G401.6 (cell line): ENCODE measurements at regions not wholly inside any gene's neighbourhood (a gene's known extent, or its start where the extent isn't known, plus 50 kb on each side); places are given as distances from the start of the nearest gene placed in this dataset.

Experiments
- FAIRE-seq: peaks from 2 replicates; lab custom pipeline; 2012; peaks lifted over from hg19 to GRCh38; lab: Jason Lieb, UNC

- FAIRE-seq: no peak
Measured at GRCh38 chr10:110355141-110355831, 50.6 kb upstream of the SMNDC1 start.

- FAIRE-seq: no peak
Measured at GRCh38 chr10:110355922-110356627, 51.4 kb upstream of the SMNDC1 start.

DNA sequence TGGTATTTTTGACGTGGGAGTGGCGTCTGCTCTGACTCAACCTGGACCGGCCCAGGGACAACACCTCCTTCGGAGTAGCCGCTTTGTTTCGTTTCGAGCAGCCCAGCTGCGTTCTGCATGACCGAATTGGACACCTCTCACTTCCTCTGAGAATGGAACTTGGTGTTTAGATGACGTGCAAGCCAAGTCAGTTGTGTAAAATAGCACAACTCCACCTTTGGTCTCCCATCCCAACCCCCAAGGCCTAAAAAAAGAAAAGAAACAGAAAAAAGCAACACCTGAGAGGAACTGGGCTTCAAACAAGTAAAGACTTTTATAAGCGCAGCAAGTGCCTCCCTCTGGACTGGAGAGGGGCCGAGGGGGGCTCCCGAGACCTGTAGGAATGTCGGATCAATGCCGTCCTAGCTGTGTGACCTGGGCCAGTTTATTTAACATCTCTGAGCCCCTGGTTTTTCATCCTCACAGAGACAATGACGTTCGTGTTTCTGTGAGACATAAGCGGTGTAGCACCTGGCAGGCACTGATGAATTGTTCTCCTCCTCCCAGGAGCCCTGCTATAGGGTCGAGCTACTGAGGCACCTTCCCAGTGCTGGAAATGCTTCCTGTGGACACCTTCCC, 52.0 kb upstream of the SMNDC1 start:
- FAIRE-seq: no peak

DNA sequence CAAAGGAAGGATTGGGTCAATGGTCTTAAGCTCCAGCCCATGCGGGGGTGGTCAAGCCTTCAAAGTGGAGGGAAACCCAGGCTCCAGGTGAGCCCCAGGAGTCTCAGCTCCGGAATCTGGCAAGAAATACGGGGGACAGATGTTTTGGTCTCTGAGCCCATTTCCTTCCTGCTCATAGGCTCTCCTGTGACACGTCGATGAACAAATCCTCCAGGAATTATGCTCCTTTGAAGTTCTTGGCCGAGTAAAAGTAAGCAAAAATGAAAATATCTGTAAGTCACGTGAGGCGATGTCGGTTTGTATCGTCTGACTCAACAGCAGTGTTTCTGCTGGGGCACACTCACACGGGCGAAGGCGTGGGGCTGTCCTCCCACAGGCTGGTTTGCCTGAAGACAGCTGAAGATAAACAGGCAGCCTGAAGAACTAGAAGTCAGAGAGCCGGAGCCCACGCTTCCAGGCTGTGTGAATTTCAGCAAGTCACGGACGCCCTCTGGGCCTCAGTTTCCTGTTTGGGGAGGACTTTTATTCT, 52.6 kb upstream of the SMNDC1 start:
- no peak for FAIRE-seq

DNA sequence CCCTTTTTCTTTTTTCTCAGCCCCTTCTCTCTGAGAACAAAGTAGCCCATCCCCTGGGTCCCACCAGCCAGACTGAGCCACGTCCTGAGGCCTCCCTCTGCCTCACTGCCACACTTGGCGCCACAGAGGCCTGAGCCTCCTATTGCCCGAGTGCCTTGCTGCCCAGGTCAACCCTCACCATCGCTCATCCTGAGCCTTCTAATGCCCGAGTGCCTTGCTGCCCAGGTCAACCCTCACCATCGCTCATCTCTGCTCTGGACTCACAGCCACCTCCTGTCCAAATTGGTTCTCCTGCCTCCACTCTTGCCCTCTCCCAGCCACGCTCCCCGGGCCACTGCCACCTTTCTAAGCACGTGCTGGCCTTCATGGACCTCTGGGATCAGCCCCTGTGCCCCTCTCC, 53.2 kb upstream of the SMNDC1 start:
- no peak for FAIRE-seq

GRCh38 chr10:110358278-110358677, 53.6 kb upstream of the SMNDC1 start:
- no peak for FAIRE-seq

- FAIRE-seq: no peak
Measured at GRCh38 chr10:110358869-110359629, 54.3 kb upstream of the SMNDC1 start.

DNA sequence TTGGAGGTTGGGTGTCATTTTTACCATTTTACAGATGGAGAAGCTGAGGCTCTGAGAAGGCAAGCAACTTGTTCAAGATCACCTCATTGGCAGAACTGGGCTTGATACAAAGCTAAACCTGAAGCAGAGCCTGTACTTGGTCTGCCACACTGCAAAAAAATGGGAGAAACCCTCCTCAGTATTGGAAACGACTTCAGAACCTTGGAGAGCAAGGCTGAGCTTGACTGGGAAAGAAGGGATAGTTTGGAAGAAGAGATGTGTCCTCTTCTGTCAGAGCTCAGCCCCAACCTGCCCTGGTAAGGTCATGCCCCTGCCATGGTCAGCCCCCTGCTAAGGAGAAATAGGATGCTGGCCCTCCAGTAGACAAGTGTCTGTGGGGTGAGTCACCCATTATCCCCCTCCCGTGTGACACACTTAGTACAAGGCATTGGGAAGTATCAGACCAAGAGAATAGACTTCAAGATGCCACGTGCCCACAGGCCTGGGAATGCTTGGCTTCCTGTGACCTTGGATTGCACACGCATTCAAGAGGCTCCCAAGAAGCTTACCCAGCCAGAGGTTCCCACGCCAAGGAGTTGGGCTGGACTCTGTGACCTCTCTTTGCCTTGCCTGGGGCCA, 56.2 kb upstream of the SMNDC1 start:
- FAIRE-seq: no peak

GRCh38 chr10:110361800-110362456, 57.2 kb upstream of the SMNDC1 start:
- no peak for FAIRE-seq

DNA sequence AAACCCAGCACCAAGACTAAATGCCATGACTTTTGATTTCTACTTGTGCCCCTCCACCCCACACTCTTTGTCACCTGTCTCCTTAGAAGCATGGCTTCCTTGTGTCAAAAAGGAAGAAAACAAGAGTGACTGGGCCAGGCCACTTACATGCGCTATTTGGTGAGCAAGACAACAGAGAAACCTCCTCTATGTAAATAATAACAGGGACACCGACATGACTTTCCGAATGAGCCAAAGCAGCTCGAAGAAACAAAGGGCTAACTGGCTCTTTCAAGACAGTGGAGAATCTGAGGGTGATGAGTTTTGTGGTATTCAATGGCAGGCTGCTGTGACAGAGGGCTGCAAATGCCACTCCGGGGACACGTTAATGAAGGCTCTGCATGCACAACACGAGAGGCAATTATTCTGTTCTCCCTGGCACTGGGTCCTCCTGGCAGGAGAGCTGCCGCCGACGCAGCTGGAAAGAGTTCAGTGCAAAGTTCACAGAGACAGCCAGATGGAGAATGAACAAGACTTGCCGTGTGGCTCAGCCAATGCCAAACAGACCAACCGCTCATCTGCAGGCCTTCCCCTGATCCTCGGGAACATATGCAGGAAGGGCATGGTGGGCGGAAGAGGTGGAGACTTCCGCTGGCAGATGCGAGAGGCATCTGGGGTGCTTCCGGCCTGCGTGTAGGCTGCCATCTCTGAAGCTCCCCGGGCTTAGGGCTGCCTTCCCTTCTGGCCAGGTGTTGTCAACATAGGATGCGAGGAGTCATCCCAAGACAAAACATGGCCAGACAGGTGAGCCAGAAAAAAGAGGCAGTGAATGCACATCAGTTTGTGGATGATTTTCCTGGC, 59.1 kb upstream of the SMNDC1 start:
- no peak for FAIRE-seq

DNA sequence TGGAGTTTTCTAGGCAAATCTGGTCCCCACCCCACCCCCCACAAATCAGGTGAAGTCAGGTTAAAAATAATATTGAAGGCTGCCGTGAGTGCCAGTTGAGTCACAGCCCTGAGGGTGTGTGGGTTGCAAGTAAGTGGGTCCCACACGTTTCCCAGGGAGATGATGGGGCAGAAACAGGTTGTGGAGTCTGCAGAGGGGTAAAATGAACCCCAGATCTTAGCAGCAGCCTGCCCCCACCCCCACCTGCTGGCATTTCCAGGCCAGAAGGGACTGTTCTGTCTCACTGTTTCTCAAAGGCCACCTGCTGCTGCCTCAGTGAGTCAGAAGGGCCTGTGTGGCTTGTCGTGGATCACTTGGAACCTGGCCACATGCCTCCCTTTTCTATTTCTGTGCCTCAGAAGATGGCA, 59.8 kb upstream of the SMNDC1 start:
- no peak for FAIRE-seq

- no peak for FAIRE-seq
Measured at GRCh38 chr10:110365356-110366143, 60.8 kb upstream of the SMNDC1 start.

DNA sequence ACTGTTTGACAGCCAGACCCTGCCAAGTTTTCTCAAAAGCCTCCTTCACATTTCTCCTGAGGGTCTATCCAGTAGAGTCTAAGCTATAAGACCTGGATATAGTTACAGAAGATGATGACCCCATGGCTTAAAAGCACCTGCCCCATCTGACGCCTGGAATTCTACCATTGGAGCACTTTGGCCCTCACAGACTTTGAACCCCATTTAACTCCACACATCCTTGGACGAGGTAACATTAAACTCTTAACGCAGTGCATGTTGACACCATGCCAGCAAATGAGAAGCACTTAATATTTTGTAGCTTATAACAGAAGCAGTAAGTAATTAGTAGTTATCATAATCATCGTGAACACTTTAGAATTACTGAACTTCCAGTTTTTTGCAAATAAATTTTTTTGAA, 61.9 kb upstream of the SMNDC1 start:
- no peak for FAIRE-seq

DNA sequence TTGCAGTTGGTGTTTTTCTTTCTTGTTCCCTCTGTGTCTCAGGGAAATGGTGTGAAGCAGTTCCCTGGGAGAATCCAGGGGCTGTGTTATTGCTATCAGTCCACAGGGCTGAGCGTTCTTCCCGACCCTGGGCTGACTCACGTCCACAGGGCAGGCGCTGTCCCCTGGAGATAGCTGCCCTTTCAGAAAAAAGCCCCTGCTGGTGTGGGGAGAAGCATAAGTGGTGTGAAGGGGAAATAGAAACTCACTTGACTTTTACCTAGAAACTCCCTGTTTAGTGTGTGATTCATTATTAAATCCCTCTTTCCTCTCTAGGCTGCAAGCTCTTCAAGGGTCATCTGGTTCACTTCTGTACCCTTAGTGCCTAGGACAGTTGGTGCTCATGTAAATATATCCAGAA, 63.3 kb upstream of the SMNDC1 start:
- no peak for FAIRE-seq

GRCh38 chr10:110368556-110368955, 63.8 kb upstream of the SMNDC1 start:
- FAIRE-seq: no peak

DNA sequence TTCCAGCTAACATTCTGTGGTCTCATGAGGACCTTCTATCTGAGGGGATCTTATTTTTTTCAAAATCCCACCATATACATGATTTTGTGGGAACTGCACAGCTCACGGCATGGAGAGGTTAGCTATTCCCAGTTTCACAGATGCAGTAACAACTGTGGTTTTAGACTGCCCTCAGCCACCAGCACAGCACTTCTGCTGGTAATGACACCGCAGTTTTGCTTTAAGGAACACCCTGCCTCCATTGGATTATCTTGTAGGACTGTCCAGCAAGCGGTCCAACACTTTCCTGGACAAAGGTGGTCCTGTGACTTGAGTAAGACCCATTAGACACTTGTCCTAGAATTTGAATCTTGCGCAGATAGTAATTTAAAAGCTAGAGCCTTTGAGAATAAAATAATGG, 65.3 kb upstream of the SMNDC1 start:
- no peak for FAIRE-seq

DNA sequence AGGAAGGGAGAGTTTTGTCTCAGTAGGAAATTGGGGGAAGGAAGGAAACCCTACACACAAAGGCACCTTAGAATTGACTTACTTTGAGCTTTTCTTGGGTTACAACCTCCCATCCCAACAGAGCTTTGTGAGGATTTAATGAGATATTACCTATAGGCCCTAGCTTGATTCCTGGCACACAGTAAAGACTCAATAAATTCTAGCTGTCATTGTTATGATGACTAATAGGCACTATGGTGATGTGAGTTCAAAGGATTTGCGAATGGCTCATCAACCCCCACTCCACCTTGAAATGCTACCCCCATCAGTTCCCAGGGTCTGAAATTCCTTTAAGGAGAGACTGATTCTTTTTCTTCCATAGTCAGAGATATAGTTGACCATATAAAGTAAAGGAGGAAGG, 67.9 kb upstream of the SMNDC1 start:
- no peak for FAIRE-seq

GRCh38 chr10:110373059-110373458, 68.3 kb upstream of the SMNDC1 start:
- no peak for FAIRE-seq

DNA sequence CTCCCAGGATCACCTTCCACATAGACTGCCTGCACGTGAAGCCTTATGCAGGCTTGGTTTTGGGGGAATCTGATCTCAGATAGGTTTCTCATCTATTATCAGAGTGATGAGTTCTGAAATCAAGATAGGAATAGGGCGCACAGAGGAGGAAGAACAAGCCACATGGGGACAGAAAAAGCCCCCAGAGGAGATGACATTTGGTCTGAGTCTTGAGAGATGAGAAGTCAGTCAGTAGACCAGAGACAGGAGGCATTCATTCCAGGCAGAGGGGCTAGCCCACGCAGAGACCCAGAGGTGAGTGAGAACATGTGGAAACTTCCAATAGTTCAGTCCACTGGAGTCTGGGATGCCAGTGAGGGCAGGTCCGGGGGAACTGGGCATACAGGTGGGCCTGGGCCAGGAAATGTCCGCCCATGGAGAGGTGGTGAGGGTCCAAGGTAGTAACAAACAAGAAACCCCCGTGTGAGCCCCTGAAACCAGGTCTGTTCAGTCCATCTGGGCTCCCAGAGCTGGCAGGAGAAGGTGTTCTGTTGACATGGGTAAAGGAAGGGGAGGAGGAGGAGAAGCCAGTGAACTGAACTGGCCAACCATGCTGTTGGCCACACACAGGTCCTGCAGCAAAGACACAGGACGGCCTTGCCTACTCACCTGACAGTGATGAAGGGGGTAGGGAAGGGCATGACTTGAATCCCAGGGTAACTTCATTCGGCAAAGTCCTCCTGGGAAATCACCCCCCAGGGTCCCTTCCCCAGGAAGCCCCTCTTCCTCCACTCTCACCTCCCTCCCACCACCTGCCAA, 69.3 kb upstream of the SMNDC1 start:
- no peak for FAIRE-seq
